HUES64 (cell line): ENCODE measurements at regions not wholly inside any gene's neighbourhood (a gene's known extent, or its start where the extent isn't known, plus 50 kb on each side); places are given as distances from the start of the nearest gene placed in this dataset.
"Not testable (repeated sequence)": the region's sequence is repeated elsewhere in the genome, so short reads cannot be mapped to it uniquely, and the experiment has no call there.

Source experiments
- H3K27ac ChIP-seq: 2 replicates; pipeline ENCODE4 v1.7.0; 2013; ENCODE audit warnings: low read depth, low read length, inconsistent platforms
- H3K27me3 ChIP-seq: 2 replicates; pipeline ENCODE4 v1.6.1; 2013; ENCODE audit warnings: mild to moderate bottlenecking, low read length; ENCODE audit not compliant: insufficient read depth
- H3K36me3 ChIP-seq: 2 replicates; pipeline ENCODE4 v1.6.1; 2013; ENCODE audit warnings: mild to moderate bottlenecking, low read length; ENCODE audit not compliant: insufficient read depth
- H3K4me1 ChIP-seq: 2 replicates; pipeline ENCODE4 v1.6.1; 2013; ENCODE audit warnings: mild to moderate bottlenecking, low read length, moderate library complexity; ENCODE audit not compliant: insufficient read depth
- H3K4me3 ChIP-seq: 2 replicates; pipeline ENCODE4 v1.5.1; 2013; ENCODE audit warnings: mild to moderate bottlenecking, low read length, moderate library complexity
- H3K9ac ChIP-seq: 2 replicates; pipeline ENCODE4 v1.6.1; 2013; ENCODE audit warnings: mild to moderate bottlenecking, low read depth, low read length
- H3K9me3 ChIP-seq: 2 replicates; pipeline ENCODE4 v1.6.1; 2013; ENCODE audit warnings: low read depth, low read length; ENCODE audit not compliant: insufficient read depth
- WGBS: fragments of 150-250, 120-280 bp; methylation state at CpG from one replicate; pipeline ENCODE4 v1.1.7; 2013; ENCODE audit warnings: missing lambda C conversion rate; 5-methylcytosine and 5-hydroxymethylcytosine counted together

DNA sequence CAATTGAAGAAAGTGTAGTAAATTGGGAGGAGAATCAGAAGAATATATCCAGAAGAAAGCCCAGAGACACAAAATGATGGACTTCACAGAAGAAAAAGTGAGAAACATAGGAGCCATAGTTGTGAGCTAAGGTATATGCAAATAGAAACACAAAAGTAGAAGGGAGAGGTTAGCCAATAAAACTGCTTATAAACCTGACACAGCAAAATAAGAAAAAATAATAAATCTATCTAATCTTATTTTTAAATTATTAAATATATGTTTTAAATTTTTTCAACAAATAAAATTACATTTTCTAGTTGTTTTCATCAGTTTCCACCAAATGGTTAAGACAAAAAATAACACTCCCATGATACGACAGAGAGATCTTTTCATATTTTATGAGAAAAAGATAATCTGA, 903.5 kb downstream of the DNAJB9 start:
- H3K9ac ChIP-seq = no peak overlapping the region
- H3K9me3 ChIP-seq = no peaks in the 10 kb centered on the region
- no peaks in the 10 kb centered on the region for H3K36me3 ChIP-seq
- no peak overlapping the region for H3K4me3 ChIP-seq
- WGBS = no CpG with 5 or more reads among the region's 1 CpG
- no peaks in the 10 kb centered on the region for H3K4me1 ChIP-seq
- H3K27me3 ChIP-seq = no peaks in the 10 kb centered on the region
- no peak overlapping the region for H3K27ac ChIP-seq

GRCh38 chr7:109476409-109476808, 906.7 kb downstream of the DNAJB9 start:
- Histone ChIP-seq H3K27me3 (no peaks in the 10 kb centered on the region), H3K36me3 (no peaks in the 10 kb centered on the region), H3K9me3 (no peaks in the 10 kb centered on the region), H3K4me3 (no peak overlapping the region), H3K9ac (no peak overlapping the region), H3K27ac (no peak overlapping the region), H3K4me1 (no peaks in the 10 kb centered on the region)
- 95% methylated on average over 2 of the region's 3 CpGs for WGBS

GRCh38 chr7:109479388-109479787, 909.7 kb downstream of the DNAJB9 start:
- no peak overlapping the region for H3K27ac ChIP-seq
- no peaks in the 10 kb centered on the region for H3K4me1 ChIP-seq
- no peaks in the 10 kb centered on the region for H3K27me3 ChIP-seq
- no peak overlapping the region for H3K9ac ChIP-seq
- 67% methylated on average over 1 of the region's 2 CpGs for WGBS
- no peak overlapping the region for H3K4me3 ChIP-seq
- H3K9me3 ChIP-seq = no peaks in the 10 kb centered on the region
- no peaks in the 10 kb centered on the region for H3K36me3 ChIP-seq

- H3K27me3 ChIP-seq, H3K27ac ChIP-seq, H3K9me3 ChIP-seq, H3K4me1 ChIP-seq, H3K9ac ChIP-seq, H3K36me3 ChIP-seq, H3K4me3 ChIP-seq: not testable (repeated sequence)
- 100% methylated on average over 1 of the region's 1 CpG for WGBS
These were observed 920.9 kb downstream of the DNAJB9 start for GRCh38 chr7:109490607-109491006.

DNA sequence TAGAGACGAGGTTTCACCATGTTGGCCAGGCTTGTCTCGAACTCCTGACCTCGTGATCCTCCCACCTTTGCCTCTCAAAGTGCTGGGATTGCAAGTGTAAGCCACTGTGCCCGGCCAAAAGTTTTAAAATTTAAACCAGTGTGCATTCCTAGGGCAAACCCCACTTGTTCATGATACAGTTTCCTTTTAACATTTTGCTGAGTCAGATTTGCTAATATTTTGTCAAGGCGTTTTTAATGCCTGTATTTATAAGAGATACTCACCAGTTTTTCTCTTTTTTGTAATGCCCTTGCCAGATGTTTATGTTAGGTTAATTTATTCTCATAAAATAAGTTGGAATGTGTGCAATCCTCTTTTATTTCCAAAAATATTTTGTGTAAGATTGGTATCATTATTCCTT, 927.4 kb downstream of the DNAJB9 start:
- Histone ChIP-seq H3K36me3 (no peaks in the 10 kb centered on the region), H3K27me3 (no peaks in the 10 kb centered on the region), H3K4me3 (no peak overlapping the region), H3K9ac (no peak overlapping the region), H3K27ac (no peak overlapping the region), H3K9me3 (no peaks in the 10 kb centered on the region), H3K4me1 (no peaks in the 10 kb centered on the region)
- 95% methylated on average over 4 of the region's 5 CpGs for WGBS

DNA sequence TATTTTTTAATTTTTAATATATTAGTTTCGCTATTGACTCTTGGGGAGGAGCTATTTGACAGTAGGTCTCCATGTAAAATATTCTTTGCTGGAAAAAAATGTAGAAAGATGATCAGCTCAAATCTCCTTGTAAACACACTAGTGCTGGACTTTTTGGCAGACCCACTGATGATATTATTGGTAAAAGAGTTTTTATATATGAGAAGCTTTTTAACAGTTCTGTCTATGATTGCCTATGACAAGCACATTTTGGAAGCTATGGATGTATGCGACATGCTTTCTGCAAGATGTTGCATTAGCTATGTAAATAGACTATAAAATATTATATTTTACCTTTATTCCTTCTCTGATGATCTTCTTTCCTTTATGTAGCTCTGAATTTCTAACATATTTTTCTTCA, 928.5 kb downstream of the DNAJB9 start:
- WGBS = 100% methylated on average over 1 of the region's 2 CpGs

DNA sequence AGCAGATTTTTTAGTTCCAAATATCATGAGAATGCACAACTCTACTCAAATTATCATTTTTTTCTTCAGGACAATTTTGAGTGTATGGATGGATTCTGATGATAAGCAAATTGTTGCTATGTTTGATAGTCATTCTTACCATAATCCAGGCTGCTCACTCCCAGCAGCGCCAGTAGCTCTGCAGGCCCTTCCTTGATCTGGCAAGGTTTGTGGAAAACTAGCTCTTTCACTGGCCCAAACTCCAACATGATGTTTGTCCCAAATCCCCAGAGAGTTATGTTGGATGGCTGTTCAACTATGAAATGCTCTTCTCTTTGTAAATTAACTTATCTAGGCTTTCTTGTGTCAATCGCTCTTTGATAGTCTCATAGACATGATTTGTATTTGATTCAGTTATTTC, 933.7 kb downstream of the DNAJB9 start:
- Histone ChIP-seq H3K36me3 (no peaks in the 10 kb centered on the region), H3K27me3 (no peaks in the 10 kb centered on the region), H3K4me1 (no peaks in the 10 kb centered on the region), H3K4me3 (no peak overlapping the region), H3K9me3 (no peaks in the 10 kb centered on the region), H3K9ac (no peak overlapping the region), H3K27ac (no peak overlapping the region)
- 100% methylated on average over 1 of the region's 2 CpGs for WGBS

More for the DNA sequence above, 928.5 kb downstream of the DNAJB9 start:
- Histone ChIP-seq H3K9me3 (no peaks in the 10 kb centered on the region), H3K27me3 (no peaks in the 10 kb centered on the region), H3K4me3 (no peak overlapping the region), H3K4me1 (no peaks in the 10 kb centered on the region), H3K27ac (no peak overlapping the region), H3K36me3 (no peaks in the 10 kb centered on the region), H3K9ac (no peak overlapping the region)

DNA sequence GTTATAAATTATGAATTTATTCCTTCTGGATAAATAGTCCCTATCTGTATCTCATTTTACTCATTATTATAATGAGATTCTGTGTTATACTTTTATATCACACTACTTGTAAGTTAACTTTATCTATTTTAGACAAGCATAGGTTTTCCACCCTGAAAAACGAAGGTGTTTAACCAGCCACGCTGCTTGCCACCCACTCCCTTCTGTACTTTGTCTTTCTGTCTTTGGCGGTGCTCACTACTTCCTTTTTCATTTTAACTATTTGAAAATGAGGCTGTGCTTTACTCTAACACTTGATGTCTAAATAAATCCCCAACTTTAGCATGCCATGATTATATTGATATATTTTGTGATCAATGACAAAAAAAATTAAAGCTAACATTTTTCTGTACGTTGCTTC, 952.9 kb downstream of the DNAJB9 start:
- 89% methylated on average over 4 of the region's 4 CpGs for WGBS
- Histone ChIP-seq H3K9ac (no peak overlapping the region), H3K36me3 (no peaks in the 10 kb centered on the region), H3K27me3 (no peaks in the 10 kb centered on the region), H3K4me3 (no peak overlapping the region), H3K9me3 (no peaks in the 10 kb centered on the region), H3K4me1 (no peaks in the 10 kb centered on the region; the same call in 1 of the 2 replicates), H3K27ac (no peak overlapping the region)

DNA sequence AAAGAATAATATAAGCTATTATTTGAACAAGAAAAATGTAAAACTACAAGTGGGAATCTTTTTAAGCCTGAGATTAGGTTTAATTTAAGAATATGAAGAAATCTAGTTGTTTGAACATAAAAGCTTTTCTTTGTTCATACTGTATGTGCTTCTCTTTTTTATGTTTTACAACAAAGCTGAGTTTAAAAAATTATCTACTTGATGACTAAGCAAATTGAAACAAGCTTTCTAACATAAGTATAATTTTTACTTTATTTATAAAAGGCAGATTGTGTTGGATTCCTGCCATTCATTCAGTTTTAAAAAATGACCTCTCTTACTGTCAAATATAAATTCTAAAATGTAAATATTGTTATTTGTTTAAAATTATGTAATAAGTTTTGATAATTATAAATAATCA, 958.2 kb downstream of the DNAJB9 start:
- no peak overlapping the region for H3K4me3 ChIP-seq
- H3K9ac ChIP-seq = no peak overlapping the region

GRCh38 chr7:109529712-109530111, 960.0 kb downstream of the DNAJB9 start:
- Histone ChIP-seq H3K4me1 (no peaks in the 10 kb centered on the region), H3K27ac (no peak overlapping the region), H3K9ac (no peak overlapping the region), H3K27me3 (no peaks in the 10 kb centered on the region), H3K36me3 (no peaks in the 10 kb centered on the region), H3K4me3 (no peak overlapping the region), H3K9me3 (no peaks in the 10 kb centered on the region)
- WGBS = 89% methylated on average over 4 of the region's 4 CpGs

More for the DNA sequence above, 958.2 kb downstream of the DNAJB9 start:
- no peaks in the 10 kb centered on the region for H3K27me3 ChIP-seq
- H3K36me3 ChIP-seq = no peaks in the 10 kb centered on the region
- no peak overlapping the region for H3K27ac ChIP-seq
- no peaks in the 10 kb centered on the region for H3K4me1 ChIP-seq
- no peaks in the 10 kb centered on the region for H3K9me3 ChIP-seq

DNA sequence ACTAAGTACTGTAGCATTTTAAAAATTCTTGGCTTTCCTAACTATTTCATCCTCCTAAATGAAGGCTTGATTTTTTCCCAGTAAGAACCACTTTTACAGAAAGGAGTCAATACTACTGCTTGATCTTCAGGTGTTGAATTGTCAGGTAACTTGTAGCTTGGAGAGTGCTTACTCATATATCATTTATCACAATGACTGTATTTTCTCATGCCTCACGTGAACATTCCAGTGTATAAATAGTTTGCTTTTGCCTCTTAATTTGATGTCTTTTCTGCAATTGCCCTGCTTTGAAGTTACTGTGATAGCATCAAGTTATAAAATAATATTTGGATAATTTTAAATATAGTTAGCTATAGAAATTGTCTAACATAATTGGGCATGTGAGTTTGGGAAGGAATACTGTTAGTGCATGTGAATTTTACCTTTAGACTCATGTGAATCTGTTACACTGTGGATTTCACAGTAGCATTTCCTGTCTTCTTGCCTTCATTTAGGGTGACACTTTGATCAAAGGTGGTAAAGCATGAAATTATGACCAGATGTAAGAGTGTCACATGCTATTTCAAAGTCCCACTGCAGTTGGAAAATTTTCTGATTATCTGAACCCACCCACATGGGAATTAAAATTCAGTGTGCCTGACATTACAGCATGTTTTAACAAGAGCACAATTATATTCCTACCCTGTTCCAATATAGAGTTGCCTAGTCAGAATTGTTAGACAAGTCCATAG, 962.8 kb downstream of the DNAJB9 start:
- Histone ChIP-seq H3K9me3 (no peaks in the 10 kb centered on the region), H3K4me3 (no peak overlapping the region), H3K27ac (no peak overlapping the region), H3K9ac (no peak overlapping the region), H3K36me3 (no peaks in the 10 kb centered on the region), H3K27me3 (no peaks in the 10 kb centered on the region), H3K4me1 (no peaks in the 10 kb centered on the region)
- WGBS = no CpG with 5 or more reads among the region's 1 CpG

DNA sequence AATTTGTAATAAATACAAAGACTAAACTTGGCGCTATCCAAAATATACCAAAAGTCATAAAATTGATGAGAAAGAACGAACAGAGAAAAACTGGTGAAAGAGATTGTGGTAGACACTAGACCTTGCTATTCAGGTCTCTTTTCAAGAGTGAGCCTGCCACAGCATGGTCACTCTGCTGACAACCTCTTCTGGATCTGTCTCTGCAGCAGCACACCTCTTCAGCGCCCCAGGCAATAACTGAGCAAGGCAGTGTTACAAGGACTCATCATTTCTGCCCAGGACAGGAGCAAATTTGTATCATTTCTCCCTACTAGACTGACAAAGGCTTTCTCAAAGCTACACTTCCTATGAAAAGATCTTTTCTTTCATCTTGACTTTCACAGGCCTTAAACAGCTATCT, 976.0 kb downstream of the DNAJB9 start:
- 88% methylated on average over 2 of the region's 3 CpGs for WGBS
- Histone ChIP-seq H3K27me3 (no peaks in the 10 kb centered on the region), H3K9ac (no peak overlapping the region), H3K9me3 (no peaks in the 10 kb centered on the region), H3K36me3 (no peaks in the 10 kb centered on the region), H3K4me3 (no peak overlapping the region), H3K27ac (no peak overlapping the region), H3K4me1 (peaks cover 7% of the 10 kb centered on the region; the same call in 1 of the 2 replicates)
